Prostate gland (tissue), 2 donors: ENCODE measurements at regions not wholly inside any gene's neighbourhood (a gene's known extent, or its start where the extent isn't known, plus 50 kb on each side); places are given as distances from the start of the nearest gene placed in this dataset.

Experiments
- POLR2A ChIP-seq: fragments of 450-650 bp; IDR thresholded peaks from one replicate; pipeline ENCODE4 v1.6.1; 2016; ENCODE audit warnings: antibody characterized with exemption, mild to moderate bottlenecking
- TF ChIP-seq, protein P1 (sequence below), 4 experiments: fragments of 200-600 bp in 2 of 4; fragments of 450-650 bp in 2 of 4; sonication (generic) in 2 of 4; IDR thresholded peaks; 1 replicate in 3 of 4; 2 replicates in 1 of 4; pipeline ENCODE4 v1.5.1; 2016 to 2019; ENCODE audit warnings: antibody characterized with exemption in 4 of 4, mild to moderate bottlenecking in 2 of 4, moderate library complexity in 2 of 4

DNA sequence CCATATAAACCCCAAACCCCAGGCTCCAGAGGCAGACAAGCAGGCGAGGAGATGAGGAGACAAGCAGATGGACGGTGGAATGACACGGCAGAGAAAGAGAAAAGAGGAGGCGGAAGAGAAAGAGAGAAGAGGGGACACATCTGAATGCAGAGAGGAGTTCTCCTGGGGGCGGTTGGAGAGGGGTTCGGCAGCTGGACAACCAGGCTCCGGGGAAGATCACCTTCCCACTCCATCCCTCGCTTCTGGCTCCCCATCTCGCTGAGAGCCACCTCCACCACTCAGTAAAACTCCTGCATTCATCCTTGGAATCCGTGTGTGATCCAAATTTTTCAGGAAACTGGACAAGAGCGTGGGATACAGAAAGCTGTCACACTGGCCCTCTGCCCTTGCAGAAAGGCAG lies 966.7 kb upstream of the NXPH2 start:
- TF ChIP-seq, protein P1, sequence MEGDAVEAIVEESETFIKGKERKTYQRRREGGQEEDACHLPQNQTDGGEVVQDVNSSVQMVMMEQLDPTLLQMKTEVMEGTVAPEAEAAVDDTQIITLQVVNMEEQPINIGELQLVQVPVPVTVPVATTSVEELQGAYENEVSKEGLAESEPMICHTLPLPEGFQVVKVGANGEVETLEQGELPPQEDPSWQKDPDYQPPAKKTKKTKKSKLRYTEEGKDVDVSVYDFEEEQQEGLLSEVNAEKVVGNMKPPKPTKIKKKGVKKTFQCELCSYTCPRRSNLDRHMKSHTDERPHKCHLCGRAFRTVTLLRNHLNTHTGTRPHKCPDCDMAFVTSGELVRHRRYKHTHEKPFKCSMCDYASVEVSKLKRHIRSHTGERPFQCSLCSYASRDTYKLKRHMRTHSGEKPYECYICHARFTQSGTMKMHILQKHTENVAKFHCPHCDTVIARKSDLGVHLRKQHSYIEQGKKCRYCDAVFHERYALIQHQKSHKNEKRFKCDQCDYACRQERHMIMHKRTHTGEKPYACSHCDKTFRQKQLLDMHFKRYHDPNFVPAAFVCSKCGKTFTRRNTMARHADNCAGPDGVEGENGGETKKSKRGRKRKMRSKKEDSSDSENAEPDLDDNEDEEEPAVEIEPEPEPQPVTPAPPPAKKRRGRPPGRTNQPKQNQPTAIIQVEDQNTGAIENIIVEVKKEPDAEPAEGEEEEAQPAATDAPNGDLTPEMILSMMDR (IDR thresholded peaks at IDR 0.05) = no peak
- TF ChIP-seq POLR2A = no peak
